ENCODE measurements at regions not wholly inside any gene's neighbourhood (a gene's known extent, or its start where the extent isn't known, plus 50 kb on each side); places are given as distances from the start of the nearest gene placed in this dataset.

- Histone ChIP-seq H3K4me1 (replicated peaks in 1 of 4; ENCODE audit: control insufficient read depth in 3 of 4, insufficient read depth in 4 of 4, low read length in 3 of 4) (peaks cover 0 to 6% (median 0%) of the 10 kb centered on the region in 4 experiments; a peak in 2 of 7 replicates), H3K36me3 (ENCODE audit: control insufficient read depth in 2 of 4, insufficient read depth in 4 of 4, low read length in 3 of 4) (no peaks in the 10 kb centered on the region), H3K56ac (replicated peaks; ENCODE audit: insufficient read length, low read depth, low read length) (no peak overlapping the region), H2BK20ac (ENCODE audit: low read length) (no peak overlapping the region), H2AK5ac (ENCODE audit: low read depth, low read length) (no peak overlapping the region), H3K4ac (replicated peaks; ENCODE audit: insufficient read length, low read depth, low read length) (no peak overlapping the region), H3K23ac (ENCODE audit: insufficient read length) (no peak overlapping the region), H4K5ac (ENCODE audit: insufficient read length, low read depth, low read length) (no peak overlapping the region), H3K79me1 (ENCODE audit: low read depth, low read length) (no peaks in the 10 kb centered on the region), H2BK120ac (replicated peaks; ENCODE audit: low read depth, low read length) (no peak overlapping the region), H3K27me3 (replicated peaks in 1 of 4; ENCODE audit: control insufficient read depth in 3 of 4, extremely low read depth in 1 of 4, insufficient read depth in 3 of 4, low read length in 3 of 4) (no peaks in the 10 kb centered on the region), H4K91ac (replicated peaks; ENCODE audit: insufficient read length, low read length) (no peak overlapping the region), H3K27ac (ENCODE audit: low read depth, low read length) (no peak overlapping the region), H2BK5ac (ENCODE audit: low read depth, low read length) (no peak overlapping the region), H3K9ac (replicated peaks in 1 of 4; ENCODE audit: extremely low read depth in 1 of 4, low read depth in 3 of 4, low read length in 3 of 4) (no peak overlapping the region), H3K14ac (ENCODE audit: insufficient read length) (no peak overlapping the region), H2AFZ (ENCODE audit: low read length) (no peak overlapping the region), H4K20me1 (replicated peaks in 1 of 2; ENCODE audit: control insufficient read depth in 1 of 2, insufficient read depth in 2 of 2, low read length in 2 of 2) (no peaks in the 10 kb centered on the region), H3K79me2 (ENCODE audit: control insufficient read depth in 1 of 2, insufficient read depth in 2 of 2, low read length in 2 of 2) (no peaks in the 10 kb centered on the region), H3K23me2 (ENCODE audit: low read depth, low read length) (no peaks in the 10 kb centered on the region), H3K9me3 (ENCODE audit: insufficient read depth in 2 of 2, low read depth in 1 of 2, low read length in 1 of 2) (no peaks in the 10 kb centered on the region), H3K18ac (ENCODE audit: extremely low read depth, low read length) (no peak overlapping the region), H3K4me2 (ENCODE audit: insufficient read depth in 1 of 2, low read depth in 2 of 2, low read length in 2 of 2) (no peak overlapping the region), H2BK15ac (ENCODE audit: low read length) (no peak overlapping the region), H4K8ac (ENCODE audit: extremely low read depth, insufficient read depth, low read length) (no peak overlapping the region), H2BK12ac (ENCODE audit: low read depth, low read length) (no peak overlapping the region), H3K4me3 (ENCODE audit: extremely low read depth in 1 of 4, insufficient read depth in 2 of 4, low read depth in 3 of 4, low read length in 4 of 4) (no peak overlapping the region)
- ChIA-PET CTCF (ENCODE audit: partially characterized antibody) (interaction anchor here (0.8 to 2.6 kb wide), 5 partner anchors 10 to 30 kb away, joined by 3 to 11 read pairs (median 4); no protein-coding TSS in a partner anchor), POLR2A (ENCODE audit: partially characterized antibody) (no interaction called here)
- no peak for DNase-seq (ENCODE audit: low read depth in 1 of 2, low spot score in 2 of 2)
- 91% methylated on average over 4 of the region's 4 CpGs; no CpG with 5 or more reads in 1 of the 2 experiments for WGBS, 2 experiments (ENCODE audit: extremely low coverage in 1 of 2, insufficient coverage in 1 of 2, insufficient read length in 1 of 2, insufficient replicate concordance in 2 of 2, low coverage in 1 of 2, low lambda C conversion rate in 2 of 2, missing lambda C conversion rate in 1 of 2)
- no peak for FAIRE-seq
- TF ChIP-seq TAF1 (IDR thresholded peaks at IDR 0.05; ENCODE audit: low read depth, low read length) (no peak), CHD2 (IDR thresholded peaks at IDR 0.05; ENCODE audit: low read length) (no peak), TAF7 (optimal IDR thresholded peaks at IDR 0.05; ENCODE audit: borderline replicate concordance, low read depth, low read length) (no peak), NRF1 (IDR thresholded peaks at IDR 0.05; ENCODE audit: low read depth, low read length) (no peak), RAD21 (IDR thresholded peaks at IDR 0.05 in 1 of 2, conservative IDR thresholded peaks at IDR 0.05 in 1 of 2; ENCODE audit: low read depth in 2 of 2, low read length in 2 of 2) (no peak), RNF2 (IDR thresholded peaks at IDR 0.05; ENCODE audit: borderline replicate concordance, low read depth, low read length, missing control alignments, poor library complexity, severe bottlenecking) (no peak), SRF (IDR thresholded peaks at IDR 0.05; ENCODE audit: low read depth, low read length) (no peak), KDM1A (IDR thresholded peaks at IDR 0.05; ENCODE audit: borderline replicate concordance, low read length) (no peak), FOSL1 (IDR thresholded peaks at IDR 0.05; ENCODE audit: insufficient read depth, low read depth, low read length) (no peak), SIX5 (IDR thresholded peaks at IDR 0.05; ENCODE audit: low read depth, low read length) (no peak), NANOG (IDR thresholded peaks at IDR 0.05; ENCODE audit: insufficient read depth, low read depth, low read length, poor library complexity, severe bottlenecking) (no peak), SP1 (IDR thresholded peaks at IDR 0.05; ENCODE audit: low read depth, low read length) (no peak), ASH2L (IDR thresholded peaks at IDR 0.05; ENCODE audit: low read length) (no peak), BRCA1 (IDR thresholded peaks at IDR 0.05; ENCODE audit: low read depth, low read length) (no peak)
Measured at GRCh38 chr10:123270806-123271205, 116.6 kb downstream of the BUB3 start.

Data from H1 (cell line).